ENCODE measurements at regions not wholly inside any gene's neighbourhood (a gene's known extent, or its start where the extent isn't known, plus 50 kb on each side); places are given as distances from the start of the nearest gene placed in this dataset.

GRCh38 chr18:68435581-68435980 is 279.3 kb downstream of the TMX3 start:
- no peaks in the 10 kb centered on the region for H3K4me1 ChIP-seq (ENCODE audit: control insufficient read depth, insufficient read depth, low read length)
- no peaks in the 10 kb centered on the region for H3K36me3 ChIP-seq (ENCODE audit: control insufficient read depth, insufficient read depth, low read length)
- no peak overlapping the region for H3K9ac ChIP-seq (ENCODE audit: low read length)
- H3K27me3 ChIP-seq (ENCODE audit: control insufficient read depth, insufficient read depth, low read length): no peaks in the 10 kb centered on the region
- no peak overlapping the region for H3K27ac ChIP-seq (ENCODE audit: low read depth, low read length)
- no peak overlapping the region for H3K4me3 ChIP-seq (ENCODE audit: low read length)

GRCh38 chr18:68431922-68432198 is 283.0 kb downstream of the TMX3 start:
- Histone ChIP-seq H3K9ac (ENCODE audit: low read length) (no peak overlapping the region), H3K4me1 (ENCODE audit: control insufficient read depth, insufficient read depth, low read length) (no peaks in the 10 kb centered on the region), H3K27ac (ENCODE audit: low read depth, low read length) (no peak overlapping the region), H3K36me3 (ENCODE audit: control insufficient read depth, insufficient read depth, low read length) (no peaks in the 10 kb centered on the region), H3K27me3 (ENCODE audit: control insufficient read depth, insufficient read depth, low read length) (no peaks in the 10 kb centered on the region), H3K4me3 (ENCODE audit: low read length) (no peak overlapping the region)

- Histone ChIP-seq H3K4me1 (ENCODE audit: control insufficient read depth, insufficient read depth, low read length) (no peaks in the 10 kb centered on the region), H3K36me3 (ENCODE audit: control insufficient read depth, insufficient read depth, low read length) (no peaks in the 10 kb centered on the region), H3K27me3 (ENCODE audit: control insufficient read depth, insufficient read depth, low read length) (no peaks in the 10 kb centered on the region), H3K27ac (ENCODE audit: low read depth, low read length) (no peak overlapping the region), H3K4me3 (ENCODE audit: low read length) (no peak overlapping the region), H3K9ac (ENCODE audit: low read length) (no peak overlapping the region)
Measured at GRCh38 chr18:68431111-68431921, 283.6 kb downstream of the TMX3 start.

GRCh38 chr18:68429841-68430240 is 285.1 kb downstream of the TMX3 start:
- no peaks in the 10 kb centered on the region for H3K4me1 ChIP-seq (ENCODE audit: control insufficient read depth, insufficient read depth, low read length)
- H3K4me3 ChIP-seq (ENCODE audit: low read length): no peak overlapping the region
- H3K36me3 ChIP-seq (ENCODE audit: control insufficient read depth, insufficient read depth, low read length): no peaks in the 10 kb centered on the region
- no peaks in the 10 kb centered on the region for H3K27me3 ChIP-seq (ENCODE audit: control insufficient read depth, insufficient read depth, low read length)
- no peak overlapping the region for H3K9ac ChIP-seq (ENCODE audit: low read length)
- H3K27ac ChIP-seq (ENCODE audit: low read depth, low read length): no peak overlapping the region

- no peaks in the 10 kb centered on the region for H3K36me3 ChIP-seq (ENCODE audit: control insufficient read depth, insufficient read depth, low read length)
- H3K4me1 ChIP-seq (ENCODE audit: control insufficient read depth, insufficient read depth, low read length): no peaks in the 10 kb centered on the region
- H3K27ac ChIP-seq (ENCODE audit: low read depth, low read length): no peak overlapping the region
- H3K9ac ChIP-seq (ENCODE audit: low read length): no peak overlapping the region
- no peaks in the 10 kb centered on the region for H3K27me3 ChIP-seq (ENCODE audit: control insufficient read depth, insufficient read depth, low read length)
- H3K4me3 ChIP-seq (ENCODE audit: low read length): no peak overlapping the region
Measured at GRCh38 chr18:68429111-68429510, 285.8 kb downstream of the TMX3 start.

DNA sequence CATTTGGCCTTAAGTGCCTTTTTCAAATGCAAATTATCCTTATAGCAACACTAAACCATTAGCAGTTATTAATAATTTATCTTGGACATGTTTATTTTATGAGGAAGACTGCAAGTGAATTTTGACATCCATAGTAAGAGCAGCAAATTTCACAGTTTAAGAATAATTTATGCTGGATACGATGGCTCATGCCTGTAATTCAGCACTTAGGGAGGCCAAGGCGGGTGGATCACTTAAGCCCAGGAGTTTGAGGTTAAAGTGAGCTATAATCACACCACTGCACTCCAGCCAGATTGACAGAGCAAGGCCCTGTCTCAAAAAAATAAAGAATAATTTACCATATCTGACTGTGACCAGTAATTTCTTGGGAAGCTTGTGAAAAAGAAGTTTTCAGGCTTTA is 286.2 kb downstream of the TMX3 start:
- Histone ChIP-seq H3K4me3 (ENCODE audit: low read length) (no peak overlapping the region), H3K27me3 (ENCODE audit: control insufficient read depth, insufficient read depth, low read length) (no peaks in the 10 kb centered on the region), H3K9ac (ENCODE audit: low read length) (no peak overlapping the region), H3K36me3 (ENCODE audit: control insufficient read depth, insufficient read depth, low read length) (no peaks in the 10 kb centered on the region), H3K4me1 (ENCODE audit: control insufficient read depth, insufficient read depth, low read length) (no peaks in the 10 kb centered on the region), H3K27ac (ENCODE audit: low read depth, low read length) (no peak overlapping the region)

GRCh38 chr18:68427951-68428401 is 286.9 kb downstream of the TMX3 start:
- H3K9ac ChIP-seq (ENCODE audit: low read length): no peak overlapping the region
- no peak overlapping the region for H3K4me3 ChIP-seq (ENCODE audit: low read length)
- H3K27me3 ChIP-seq (ENCODE audit: control insufficient read depth, insufficient read depth, low read length): no peaks in the 10 kb centered on the region
- no peak overlapping the region for H3K27ac ChIP-seq (ENCODE audit: low read depth, low read length)
- H3K4me1 ChIP-seq (ENCODE audit: control insufficient read depth, insufficient read depth, low read length): no peaks in the 10 kb centered on the region
- H3K36me3 ChIP-seq (ENCODE audit: control insufficient read depth, insufficient read depth, low read length): no peaks in the 10 kb centered on the region

GRCh38 chr18:68426731-68427315 is 288.1 kb downstream of the TMX3 start:
- H3K9ac ChIP-seq (ENCODE audit: low read length): no peak overlapping the region
- no peaks in the 10 kb centered on the region for H3K27me3 ChIP-seq (ENCODE audit: control insufficient read depth, insufficient read depth, low read length)
- no peaks in the 10 kb centered on the region for H3K4me1 ChIP-seq (ENCODE audit: control insufficient read depth, insufficient read depth, low read length)
- no peak overlapping the region for H3K27ac ChIP-seq (ENCODE audit: low read depth, low read length)
- no peak overlapping the region for H3K4me3 ChIP-seq (ENCODE audit: low read length)
- H3K36me3 ChIP-seq (ENCODE audit: control insufficient read depth, insufficient read depth, low read length): no peaks in the 10 kb centered on the region

DNA sequence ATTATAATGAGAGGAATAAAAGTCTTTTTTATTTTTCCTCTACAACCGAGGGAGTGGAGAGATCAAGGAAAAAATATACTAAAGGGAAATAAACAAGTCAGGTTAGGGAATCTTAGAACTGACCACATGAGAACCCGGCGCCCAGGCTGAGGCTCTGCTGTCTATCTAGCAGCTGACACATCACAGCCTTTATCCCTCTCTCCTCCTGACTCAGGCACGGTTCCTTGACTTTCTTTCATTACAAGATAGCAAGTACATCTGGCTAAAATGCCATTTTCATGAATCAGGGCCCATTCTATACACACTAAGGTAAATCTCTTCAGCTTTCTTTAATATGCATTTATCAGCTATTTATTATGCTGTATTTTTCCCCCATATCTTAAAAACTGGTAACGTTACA is 296.0 kb downstream of the TMX3 start:
- Histone ChIP-seq H3K27me3 (ENCODE audit: control insufficient read depth, insufficient read depth, low read length) (no peaks in the 10 kb centered on the region), H3K4me1 (ENCODE audit: control insufficient read depth, insufficient read depth, low read length) (no peaks in the 10 kb centered on the region), H3K36me3 (ENCODE audit: control insufficient read depth, insufficient read depth, low read length) (no peaks in the 10 kb centered on the region), H3K9ac (ENCODE audit: low read length) (no peak overlapping the region), H3K4me3 (ENCODE audit: low read length) (no peak overlapping the region), H3K27ac (ENCODE audit: low read depth, low read length) (no peak overlapping the region)

DNA sequence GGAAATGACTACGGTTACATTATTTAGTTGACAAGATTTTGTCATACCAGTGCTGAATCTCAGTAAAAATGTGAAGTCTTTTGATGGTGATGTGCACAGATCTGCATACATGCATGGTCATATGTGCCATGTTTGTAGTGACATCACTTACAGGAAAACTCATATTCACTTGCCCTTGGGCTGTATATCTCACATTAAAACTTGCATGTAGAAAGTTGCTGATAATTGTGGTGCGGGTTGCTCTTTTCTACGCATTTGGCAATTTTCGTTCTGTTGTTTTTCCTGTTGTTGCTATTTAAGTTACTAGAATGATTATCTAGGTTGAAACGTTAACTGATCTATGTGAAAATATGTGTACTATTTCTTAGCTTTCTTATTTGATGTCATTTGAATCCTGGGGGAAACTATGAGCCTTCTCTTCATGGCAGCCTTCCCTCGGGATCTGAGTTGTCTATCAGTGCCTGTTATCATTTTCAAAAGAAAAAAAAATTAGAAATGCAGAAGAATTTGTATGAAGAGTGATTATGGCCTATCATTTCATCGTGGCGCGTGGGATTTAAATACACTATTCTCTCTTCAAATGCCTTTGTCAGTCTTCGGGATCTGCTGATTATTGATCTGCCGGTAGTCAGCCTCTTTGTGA is 296.6 kb downstream of the TMX3 start:
- H3K27ac ChIP-seq (ENCODE audit: low read depth, low read length): no peak overlapping the region
- no peak overlapping the region for H3K4me3 ChIP-seq (ENCODE audit: low read length)
- H3K9ac ChIP-seq (ENCODE audit: low read length): no peak overlapping the region
- no peaks in the 10 kb centered on the region for H3K27me3 ChIP-seq (ENCODE audit: control insufficient read depth, insufficient read depth, low read length)
- H3K4me1 ChIP-seq (ENCODE audit: control insufficient read depth, insufficient read depth, low read length): no peaks in the 10 kb centered on the region
- H3K36me3 ChIP-seq (ENCODE audit: control insufficient read depth, insufficient read depth, low read length): no peaks in the 10 kb centered on the region

DNA sequence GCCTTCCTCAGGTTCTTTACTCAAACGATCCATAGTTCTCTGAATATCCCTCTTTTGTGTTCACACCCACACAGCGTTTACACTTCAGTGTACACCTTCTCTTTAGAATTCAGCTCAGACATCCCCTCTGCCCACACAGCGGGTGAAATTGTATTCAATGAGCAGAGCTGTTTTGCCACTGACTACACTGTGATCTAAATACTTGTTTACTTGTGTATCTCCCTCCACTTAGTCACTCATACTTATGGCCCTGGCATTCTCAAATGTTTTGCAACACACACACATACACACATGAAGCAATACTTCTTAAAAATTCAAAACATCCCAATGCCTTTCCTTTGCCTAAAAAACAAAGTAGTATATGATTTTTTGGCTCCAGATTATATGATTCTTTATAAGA is 297.1 kb downstream of the TMX3 start:
- Histone ChIP-seq H3K4me3 (ENCODE audit: low read length) (no peak overlapping the region), H3K27ac (ENCODE audit: low read depth, low read length) (no peak overlapping the region), H3K27me3 (ENCODE audit: control insufficient read depth, insufficient read depth, low read length) (no peaks in the 10 kb centered on the region), H3K9ac (ENCODE audit: low read length) (no peak overlapping the region), H3K4me1 (ENCODE audit: control insufficient read depth, insufficient read depth, low read length) (no peaks in the 10 kb centered on the region), H3K36me3 (ENCODE audit: control insufficient read depth, insufficient read depth, low read length) (no peaks in the 10 kb centered on the region)

- H3K27ac ChIP-seq (ENCODE audit: low read depth, low read length): no peak overlapping the region
- H3K27me3 ChIP-seq (ENCODE audit: control insufficient read depth, insufficient read depth, low read length): no peaks in the 10 kb centered on the region
- H3K4me1 ChIP-seq (ENCODE audit: control insufficient read depth, insufficient read depth, low read length): no peaks in the 10 kb centered on the region
- no peak overlapping the region for H3K4me3 ChIP-seq (ENCODE audit: low read length)
- H3K9ac ChIP-seq (ENCODE audit: low read length): no peak overlapping the region
- no peaks in the 10 kb centered on the region for H3K36me3 ChIP-seq (ENCODE audit: control insufficient read depth, insufficient read depth, low read length)
Measured at GRCh38 chr18:68417166-68417799, 297.6 kb downstream of the TMX3 start.
